ENCODE measurements at regions not wholly inside any gene's neighbourhood (a gene's known extent, or its start where the extent isn't known, plus 50 kb on each side); places are given as distances from the start of the nearest gene placed in this dataset.
A peak's percentile ranks its signal among the peaks of the same experiment; 100 is the strongest.

- no peak for ATAC-seq
- peak overlapping the region; percentile 10 for H3K27ac ChIP-seq
Observed at GRCh38 chr12:46919666-46920400, 94.0 kb upstream of the SLC38A4 start.

DNA sequence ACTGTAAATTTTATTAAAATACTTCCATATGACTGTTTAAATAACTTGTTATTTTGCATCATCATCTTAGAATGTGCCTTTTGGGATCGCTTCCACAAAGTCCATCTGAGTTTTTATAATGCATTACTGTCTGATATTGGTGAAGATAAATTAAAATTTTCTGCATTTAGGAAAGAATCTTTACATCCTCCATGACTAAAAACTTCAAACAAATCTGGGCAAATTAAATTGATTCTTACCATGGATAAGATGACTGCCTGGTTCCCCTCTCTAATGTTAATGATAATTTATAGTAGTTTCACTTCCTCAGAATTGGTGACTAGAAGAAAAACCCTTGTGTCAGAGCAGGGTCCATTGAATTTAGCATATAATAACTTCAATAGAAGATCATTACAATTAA, 94.7 kb upstream of the SLC38A4 start:
- DNase-seq (no peak), ATAC-seq (no peak)
- H3K36me3 ChIP-seq (ENCODE audit: insufficient read depth in 1 of 2, low read depth in 1 of 2) = no peaks in the 10 kb centered on the region
- H3K27me3 ChIP-seq (ENCODE audit: insufficient read depth in 3 of 3, low read length in 2 of 3) = no peaks in the 10 kb centered on the region
- peaks cover 3% of the 10 kb centered on the region for H3K9me3 ChIP-seq
- intact Hi-C loops (cut with DNase I) = no loop called here
- 87 to 90% (median 88%) methylated on average over 1 of the region's 1 CpG for WGBS, 3 donors
- no peak for TF ChIP-seq CTCF (IDR thresholded peaks at IDR 0.05)
- peaks cover 14% of the 10 kb centered on the region for H3K4me1 ChIP-seq
- H3K27ac ChIP-seq = no peak overlapping the region
- H3K4me3 ChIP-seq = no peak overlapping the region

More at GRCh38 chr12:46919666-46920400, 94.0 kb upstream of the SLC38A4 start:
- Histone ChIP-seq H3K27me3 (ENCODE audit: insufficient read depth in 3 of 3, low read length in 2 of 3) (no peaks in the 10 kb centered on the region), H3K4me1 (peaks cover 17% of the 10 kb centered on the region), H3K36me3 (ENCODE audit: insufficient read depth in 1 of 2, low read depth in 1 of 2) (no peaks in the 10 kb centered on the region), H3K9me3 (peaks cover 3% of the 10 kb centered on the region), H3K4me3 (no peak overlapping the region)
- intact Hi-C loops (cut with DNase I) = no loop called here
- DNase-seq = no peak
- no peak for TF ChIP-seq CTCF (IDR thresholded peaks at IDR 0.05)
- 83 to 84% (median 84%) methylated on average over 9 of the region's 9 CpGs for WGBS, 3 donors

DNA sequence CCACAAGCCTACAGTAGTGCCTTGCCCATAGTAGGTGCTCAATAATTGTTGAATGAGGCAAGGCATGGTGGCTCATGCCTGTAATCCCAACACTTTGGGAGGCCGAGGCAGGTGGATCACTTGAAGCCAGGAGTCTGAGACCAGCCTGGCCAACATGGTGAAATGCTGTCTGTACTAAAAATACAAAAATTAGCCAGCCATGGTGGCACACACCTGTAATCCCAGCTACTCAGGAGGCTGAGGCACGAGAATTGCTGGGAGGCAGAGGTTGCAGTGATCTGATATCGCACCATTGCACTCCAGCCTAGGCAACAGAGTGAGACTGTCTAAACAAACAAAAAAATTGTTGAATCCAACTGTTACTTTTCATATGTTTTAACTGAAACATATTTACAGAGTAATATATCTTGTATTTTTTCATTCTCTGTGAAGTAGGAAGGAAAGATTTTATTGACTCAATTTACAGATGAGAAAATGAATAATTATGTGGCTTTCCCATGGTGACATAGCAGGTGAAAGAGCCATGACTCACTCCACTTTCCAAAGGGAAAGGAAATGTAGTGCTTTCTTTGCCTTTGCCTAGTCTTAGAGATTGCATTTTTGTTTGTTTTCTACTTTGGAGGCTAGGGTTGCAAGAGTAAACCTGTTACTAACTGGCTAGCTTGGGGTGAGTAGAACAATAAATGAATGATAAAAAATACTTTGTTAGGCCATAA, 95.4 kb upstream of the SLC38A4 start:
- H3K36me3 ChIP-seq (ENCODE audit: insufficient read depth in 1 of 2, low read depth in 1 of 2) = no peaks in the 10 kb centered on the region
- TF ChIP-seq CTCF (IDR thresholded peaks at IDR 0.05) = no peak
- H3K4me3 ChIP-seq = no peak overlapping the region
- DNase-seq (no peak), ATAC-seq (no peak)
- 88 to 93% (median 89%) methylated on average over 3 of the region's 3 CpGs for WGBS, 3 donors
- H3K27ac ChIP-seq = no peak overlapping the region
- no peaks in the 10 kb centered on the region for H3K27me3 ChIP-seq (ENCODE audit: insufficient read depth in 3 of 3, low read length in 2 of 3)
- intact Hi-C loops (cut with DNase I) = no loop called here
- H3K9me3 ChIP-seq = peaks cover 3% of the 10 kb centered on the region
- H3K4me1 ChIP-seq = peaks cover 11% of the 10 kb centered on the region

DNA sequence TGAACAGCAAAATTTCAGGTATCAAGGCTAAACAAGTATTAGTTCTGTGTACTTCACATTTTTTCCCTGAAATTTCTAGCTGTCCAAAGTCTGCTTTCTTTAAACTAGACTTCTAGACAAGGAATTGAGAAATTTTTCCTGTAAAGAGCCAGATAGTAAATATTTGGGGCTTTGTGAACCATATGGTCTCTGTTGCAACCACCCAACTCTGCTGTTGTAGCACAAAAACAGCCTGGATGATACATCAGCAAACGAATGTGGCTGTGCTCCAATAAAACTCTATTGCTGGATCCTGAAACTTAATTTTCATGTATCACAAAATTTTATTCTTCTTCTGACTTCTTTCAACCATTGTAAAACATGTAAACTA, 96.0 kb upstream of the SLC38A4 start:
- TF ChIP-seq CTCF (IDR thresholded peaks at IDR 0.05) = no peak
- peaks cover 3% of the 10 kb centered on the region for H3K9me3 ChIP-seq
- DNase-seq (no peak), ATAC-seq (no peak)
- 75 to 83% (median 81%) methylated on average over 1 of the region's 1 CpG for WGBS, 3 donors
- H3K36me3 ChIP-seq (ENCODE audit: insufficient read depth in 1 of 2, low read depth in 1 of 2) = no peaks in the 10 kb centered on the region
- H3K4me3 ChIP-seq = no peak overlapping the region
- intact Hi-C loops (cut with DNase I) = no loop called here
- peaks cover 7% of the 10 kb centered on the region for H3K4me1 ChIP-seq
- no peaks in the 10 kb centered on the region for H3K27me3 ChIP-seq (ENCODE audit: insufficient read depth in 3 of 3, low read length in 2 of 3)
- H3K27ac ChIP-seq = no peak overlapping the region

Data from psoas muscle (tissue), 7 donors.